WI38 (cell line): ENCODE measurements at regions not wholly inside any gene's neighbourhood (a gene's known extent, or its start where the extent isn't known, plus 50 kb on each side); places are given as distances from the start of the nearest gene placed in this dataset.

Experiments
- H3K4me3 ChIP-seq: 2 replicates; pipeline ENCODE4 v1.5.1; 2011; ENCODE audit warnings: low read depth, mild to moderate bottlenecking, control low read depth, low read length
- TF ChIP-seq, protein P1 (sequence below): IDR thresholded peaks from 2 replicates; pipeline ENCODE4 v1.5.1; 2012; ENCODE audit warnings: low read depth, mild to moderate bottlenecking, control low read depth, low read length

DNA sequence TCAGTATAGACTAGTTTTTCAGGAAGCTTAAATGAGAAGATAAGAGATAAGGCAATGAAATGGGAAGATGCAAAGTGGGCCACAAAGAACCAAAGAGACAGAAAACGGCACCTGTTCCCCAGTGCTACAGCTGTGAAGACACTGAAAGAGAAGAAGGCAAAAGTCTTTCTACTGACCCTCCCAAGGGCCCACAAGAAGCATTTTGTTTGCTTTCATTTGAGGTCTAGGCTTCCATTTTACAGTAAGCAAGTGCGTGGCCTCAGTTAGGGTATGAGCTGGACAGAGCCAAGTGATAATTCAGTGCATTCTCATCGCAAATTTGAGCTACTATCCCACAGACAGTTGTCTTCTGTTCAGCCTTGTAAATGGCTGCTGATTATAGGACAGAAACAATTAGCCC lies 53.4 kb upstream of the STK17B start:
- H3K4me3 ChIP-seq = no peak overlapping the region
- TF ChIP-seq, protein P1, sequence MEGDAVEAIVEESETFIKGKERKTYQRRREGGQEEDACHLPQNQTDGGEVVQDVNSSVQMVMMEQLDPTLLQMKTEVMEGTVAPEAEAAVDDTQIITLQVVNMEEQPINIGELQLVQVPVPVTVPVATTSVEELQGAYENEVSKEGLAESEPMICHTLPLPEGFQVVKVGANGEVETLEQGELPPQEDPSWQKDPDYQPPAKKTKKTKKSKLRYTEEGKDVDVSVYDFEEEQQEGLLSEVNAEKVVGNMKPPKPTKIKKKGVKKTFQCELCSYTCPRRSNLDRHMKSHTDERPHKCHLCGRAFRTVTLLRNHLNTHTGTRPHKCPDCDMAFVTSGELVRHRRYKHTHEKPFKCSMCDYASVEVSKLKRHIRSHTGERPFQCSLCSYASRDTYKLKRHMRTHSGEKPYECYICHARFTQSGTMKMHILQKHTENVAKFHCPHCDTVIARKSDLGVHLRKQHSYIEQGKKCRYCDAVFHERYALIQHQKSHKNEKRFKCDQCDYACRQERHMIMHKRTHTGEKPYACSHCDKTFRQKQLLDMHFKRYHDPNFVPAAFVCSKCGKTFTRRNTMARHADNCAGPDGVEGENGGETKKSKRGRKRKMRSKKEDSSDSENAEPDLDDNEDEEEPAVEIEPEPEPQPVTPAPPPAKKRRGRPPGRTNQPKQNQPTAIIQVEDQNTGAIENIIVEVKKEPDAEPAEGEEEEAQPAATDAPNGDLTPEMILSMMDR = no peak

DNA sequence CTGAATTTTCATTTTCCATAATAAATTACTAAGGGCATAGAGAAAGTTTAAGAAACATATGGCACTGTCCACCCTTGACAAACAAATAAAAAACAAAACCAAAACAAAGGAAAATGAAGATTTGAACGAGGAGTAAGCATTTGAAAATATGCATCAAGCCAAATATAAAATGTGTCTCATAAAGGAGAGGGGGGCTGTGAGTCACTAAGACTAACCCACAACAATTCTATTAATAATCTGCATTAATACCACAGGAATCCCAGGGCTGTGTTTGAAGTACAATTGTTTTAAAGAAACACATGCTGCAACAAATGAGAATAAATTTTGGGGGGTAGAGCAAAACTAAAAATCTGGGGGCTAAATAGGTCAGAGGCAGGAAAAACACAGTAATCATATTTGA lies 53.8 kb upstream of the STK17B start:
- TF ChIP-seq, protein P1 = no peak
- no peak overlapping the region for H3K4me3 ChIP-seq

DNA sequence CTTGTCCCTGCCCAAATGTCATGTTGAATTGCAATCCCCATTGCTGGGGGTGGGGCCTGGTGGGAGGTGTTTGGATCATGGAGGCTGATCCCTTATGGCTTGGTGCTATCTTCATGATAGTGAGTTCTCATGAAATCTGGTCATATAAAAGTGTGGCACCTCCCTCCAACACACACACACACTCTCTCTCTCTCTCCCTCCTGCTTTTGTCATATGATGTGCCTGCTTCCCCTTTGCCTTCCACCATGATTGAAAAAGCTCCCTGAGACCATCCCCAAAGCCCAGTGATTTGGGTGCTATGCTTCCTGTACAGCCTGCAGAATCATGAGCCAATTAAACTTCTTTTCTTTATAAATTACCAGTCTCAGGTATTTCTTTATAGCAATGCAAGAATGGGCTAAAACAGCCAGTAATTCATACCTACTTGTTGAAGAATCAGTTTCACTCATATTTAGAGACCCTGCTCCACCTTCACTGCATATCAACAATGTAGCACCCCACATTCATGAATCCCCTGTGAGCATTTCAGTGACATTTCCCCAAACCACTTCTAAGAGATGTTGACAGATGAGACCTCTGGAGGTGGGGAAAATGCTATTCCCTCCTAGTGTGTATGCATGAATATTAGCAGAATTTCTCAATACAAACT lies 54.8 kb upstream of the STK17B start:
- H3K4me3 ChIP-seq = no peak overlapping the region
- TF ChIP-seq, protein P1 = no peak

- H3K4me3 ChIP-seq = no peak overlapping the region
- TF ChIP-seq, protein P1 = no peak
These were observed 55.3 kb upstream of the STK17B start for GRCh38 chr2:196226707-196227065.

DNA sequence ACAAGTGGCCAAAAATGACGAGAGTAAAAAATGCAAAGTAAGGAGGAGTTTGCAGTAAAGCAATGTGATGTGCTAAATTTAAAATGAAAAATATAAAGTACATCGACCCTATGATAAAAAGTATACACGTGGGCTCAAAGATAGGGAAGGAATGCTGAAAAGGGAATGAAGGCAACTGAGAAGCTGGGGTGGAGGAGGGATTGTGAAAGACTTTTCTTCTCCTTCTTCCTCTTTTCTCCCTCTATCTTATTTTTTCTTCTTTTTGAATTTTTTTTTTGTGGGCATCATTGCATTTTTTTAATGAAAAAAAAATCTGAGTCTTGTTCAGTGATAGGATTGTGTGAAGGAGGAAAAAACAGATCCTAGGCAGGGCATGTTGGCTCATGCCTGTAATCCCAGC lies 57.6 kb upstream of the STK17B start:
- H3K4me3 ChIP-seq = no peak overlapping the region
- TF ChIP-seq, protein P1 = no peak

GRCh38 chr2:196230061-196230854 lies 58.9 kb upstream of the STK17B start:
- no peak overlapping the region for H3K4me3 ChIP-seq
- TF ChIP-seq, protein P1 = no peak
